Upper lobe of right lung (tissue), 1 donor: ENCODE measurements at regions not wholly inside any gene's neighbourhood (a gene's known extent, or its start where the extent isn't known, plus 50 kb on each side); places are given as distances from the start of the nearest gene placed in this dataset.
"Not testable (repeated sequence)": the region's sequence is repeated elsewhere in the genome, so short reads cannot be mapped to it uniquely, and the experiment has no call there.

Source experiments
- ATAC-seq: fragments of 200-7000 bp; cut with Tn5 transposase; one replicate; pipeline ENCODE4 v1.9.1; 2020; ENCODE audit warnings: mild to moderate bottlenecking, moderate library complexity
- DNase-seq: peaks from one replicate; pipeline ENCODE4 v3.0.0-alpha.2; 2020
- H3K27ac ChIP-seq: fragments of 200-600 bp; one replicate; pipeline ENCODE4 v1.8.0; 2022
- H3K27me3 ChIP-seq: fragments of 200-600 bp; one replicate; pipeline ENCODE4 v1.8.0; 2022; ENCODE audit warnings: mild to moderate bottlenecking
- H3K36me3 ChIP-seq: fragments of 200-600 bp; one replicate; pipeline ENCODE4 v1.8.0; 2022
- H3K4me1 ChIP-seq: fragments of 200-600 bp; one replicate; pipeline ENCODE4 v1.8.0; 2022
- H3K4me3 ChIP-seq: fragments of 200-600 bp; one replicate; pipeline ENCODE4 v1.8.0; 2022; ENCODE audit warnings: mild to moderate bottlenecking
- H3K9me3 ChIP-seq: fragments of 200-600 bp; one replicate; pipeline ENCODE4 v1.8.0; 2022
- CTCF ChIP-seq: fragments of 200-600 bp; IDR thresholded peaks from one replicate; pipeline ENCODE4 v1.8.0; 2022; ENCODE audit warnings: antibody characterized with exemption
- intact Hi-C: fragments of 100-400 bp; cut with DNase I; formaldehyde crosslinking; loops from one replicate; pipeline ENCODE4 v1.11.0; 2022
- donor health status: DM: no; HTN: yes; CAD: no; lungs with severe emphysema.

DNA sequence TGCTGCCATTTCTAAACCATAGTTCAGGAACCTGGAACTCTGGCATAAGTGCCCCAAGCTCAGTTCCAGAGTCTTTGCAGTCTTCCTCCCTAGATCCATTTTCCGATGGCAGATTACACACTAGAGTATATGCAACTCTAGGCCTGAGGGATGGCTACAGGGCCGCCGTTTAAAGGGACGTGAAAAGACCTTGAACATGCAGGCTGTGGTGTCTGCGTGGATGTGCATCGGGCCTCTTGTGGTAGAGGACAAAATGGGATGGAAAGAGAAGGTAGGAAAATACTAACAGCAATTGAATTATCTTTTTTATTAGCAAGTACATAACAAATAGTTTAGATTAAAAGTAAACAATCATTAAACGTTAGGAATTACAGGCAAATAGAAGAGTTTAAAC lies 588.9 kb downstream of the RFPL4B start:
- H3K27ac ChIP-seq: no peak overlapping the region
- H3K36me3 ChIP-seq: no peaks in the 10 kb centered on the region
- no peak overlapping the region for H3K4me3 ChIP-seq
- ATAC-seq (no peak), DNase-seq (no peak)
- intact Hi-C loops: no loop called here
- no peaks in the 10 kb centered on the region for H3K9me3 ChIP-seq
- no peak for TF ChIP-seq CTCF
- H3K4me1 ChIP-seq: no peaks in the 10 kb centered on the region
- no peaks in the 10 kb centered on the region for H3K27me3 ChIP-seq

DNA sequence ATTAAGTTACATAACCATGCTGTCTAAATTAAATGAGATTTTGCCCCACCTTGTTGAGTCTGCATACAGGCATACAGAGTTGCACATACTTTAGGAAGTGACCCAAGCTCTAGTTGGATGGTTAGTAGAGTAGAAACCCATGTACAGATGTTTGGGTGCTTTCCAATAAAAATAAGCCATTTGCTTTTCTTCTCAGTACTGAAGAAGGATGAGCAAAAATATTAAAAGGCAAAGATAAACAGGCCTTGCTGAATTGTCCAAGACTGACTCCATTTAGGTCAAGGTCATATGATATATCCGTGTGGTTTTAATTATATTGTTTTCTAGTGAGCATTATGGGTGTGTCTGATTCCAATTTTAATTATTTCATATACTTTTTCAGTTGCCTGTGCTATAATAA lies 589.4 kb downstream of the RFPL4B start:
- Histone ChIP-seq H3K4me1 (no peaks in the 10 kb centered on the region), H3K9me3 (no peaks in the 10 kb centered on the region), H3K4me3 (no peak overlapping the region), H3K36me3 (no peaks in the 10 kb centered on the region), H3K27ac (no peak overlapping the region), H3K27me3 (no peaks in the 10 kb centered on the region)
- no peak for DNase-seq
- intact Hi-C loops: no loop called here
- no peak for ATAC-seq
- no peak for TF ChIP-seq CTCF

GRCh38 chr6:112937690-112938089 lies 590.6 kb downstream of the RFPL4B start:
- not testable (repeated sequence) for DNase-seq

GRCh38 chr6:112938650-112939049 lies 591.5 kb downstream of the RFPL4B start:
- H3K4me1 ChIP-seq: no peaks in the 10 kb centered on the region

More at GRCh38 chr6:112937690-112938089, 590.6 kb downstream of the RFPL4B start:
- H3K4me1 ChIP-seq, H3K27ac ChIP-seq, H3K9me3 ChIP-seq, intact Hi-C loops, ATAC-seq, H3K36me3 ChIP-seq, H3K27me3 ChIP-seq, H3K4me3 ChIP-seq: not testable (repeated sequence)

DNA sequence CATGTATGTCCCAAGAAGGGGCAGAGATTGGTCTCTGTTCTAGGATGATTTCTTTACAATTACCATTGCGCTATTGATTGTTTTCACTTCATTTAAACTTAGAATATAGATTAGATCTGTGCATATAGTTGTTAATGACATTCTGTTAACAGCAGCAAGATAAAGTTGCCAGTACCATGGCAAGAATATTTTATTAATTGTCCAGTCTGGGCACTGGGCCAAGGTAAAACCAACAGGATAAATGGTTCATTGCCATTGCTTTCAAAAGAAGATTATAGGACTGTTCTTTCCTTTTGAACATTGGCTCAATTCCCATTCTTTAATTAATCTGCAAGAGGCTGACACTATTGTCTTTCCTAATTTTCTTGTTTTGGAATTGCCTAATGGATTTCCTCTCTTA lies 592.4 kb downstream of the RFPL4B start:
- H3K9me3 ChIP-seq: no peaks in the 10 kb centered on the region
- no peaks in the 10 kb centered on the region for H3K27me3 ChIP-seq
- no peak overlapping the region for H3K4me3 ChIP-seq
- H3K36me3 ChIP-seq: no peaks in the 10 kb centered on the region
- TF ChIP-seq CTCF: no peak
- ATAC-seq (no peak), DNase-seq (no peak)
- no peak overlapping the region for H3K27ac ChIP-seq
- no peaks in the 10 kb centered on the region for H3K4me1 ChIP-seq
- intact Hi-C loops: no loop called here

More at GRCh38 chr6:112938650-112939049, 591.5 kb downstream of the RFPL4B start:
- Histone ChIP-seq H3K4me3 (no peak overlapping the region), H3K27me3 (no peaks in the 10 kb centered on the region), H3K9me3 (no peaks in the 10 kb centered on the region), H3K27ac (no peak overlapping the region), H3K36me3 (no peaks in the 10 kb centered on the region)
- no peak for DNase-seq
- TF ChIP-seq CTCF: no peak
- intact Hi-C loops: no loop called here
- ATAC-seq: no peak

DNA sequence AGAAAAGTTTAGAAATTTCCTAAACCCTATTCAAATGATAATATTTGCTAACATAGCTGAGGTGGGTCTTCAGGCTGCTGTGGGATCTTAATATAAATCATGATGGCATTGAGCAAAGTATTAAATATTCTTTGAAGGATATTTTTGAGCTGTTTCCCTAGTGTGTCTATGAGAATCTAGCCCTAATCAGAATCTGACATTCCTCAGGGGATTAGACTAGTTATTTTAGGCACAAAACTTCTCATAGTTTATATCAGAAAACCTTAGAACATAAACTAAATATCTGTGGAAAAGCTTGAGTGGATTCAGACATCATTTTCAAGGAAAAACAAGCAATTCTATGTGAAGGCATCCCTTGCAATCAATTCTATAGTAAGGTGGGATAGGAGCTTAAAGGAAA lies 594.5 kb downstream of the RFPL4B start:
- Histone ChIP-seq H3K27ac (no peak overlapping the region), H3K27me3 (no peaks in the 10 kb centered on the region), H3K36me3 (no peaks in the 10 kb centered on the region), H3K4me1 (no peaks in the 10 kb centered on the region), H3K9me3 (no peaks in the 10 kb centered on the region), H3K4me3 (no peak overlapping the region)
- TF ChIP-seq CTCF: no peak
- intact Hi-C loops: no loop called here
- DNase-seq: no peak
- no peak for ATAC-seq
